HG02642 (cell line): ENCODE measurements at regions not wholly inside any gene's neighbourhood (a gene's known extent, or its start where the extent isn't known, plus 50 kb on each side); places are given as distances from the start of the nearest gene placed in this dataset.
"Not testable (repeated sequence)": the region's sequence is repeated elsewhere in the genome, so short reads cannot be mapped to it uniquely, and the experiment has no call there.

Experiments used
- ATAC-seq: cut with Tn5 transposase; IDR thresholded peaks from one replicate; pipeline ENCODE4 v1.9.1; 2021; ENCODE audit warnings: mild to moderate bottlenecking; ENCODE audit not compliant: unreplicated experiment, poor library complexity

DNA sequence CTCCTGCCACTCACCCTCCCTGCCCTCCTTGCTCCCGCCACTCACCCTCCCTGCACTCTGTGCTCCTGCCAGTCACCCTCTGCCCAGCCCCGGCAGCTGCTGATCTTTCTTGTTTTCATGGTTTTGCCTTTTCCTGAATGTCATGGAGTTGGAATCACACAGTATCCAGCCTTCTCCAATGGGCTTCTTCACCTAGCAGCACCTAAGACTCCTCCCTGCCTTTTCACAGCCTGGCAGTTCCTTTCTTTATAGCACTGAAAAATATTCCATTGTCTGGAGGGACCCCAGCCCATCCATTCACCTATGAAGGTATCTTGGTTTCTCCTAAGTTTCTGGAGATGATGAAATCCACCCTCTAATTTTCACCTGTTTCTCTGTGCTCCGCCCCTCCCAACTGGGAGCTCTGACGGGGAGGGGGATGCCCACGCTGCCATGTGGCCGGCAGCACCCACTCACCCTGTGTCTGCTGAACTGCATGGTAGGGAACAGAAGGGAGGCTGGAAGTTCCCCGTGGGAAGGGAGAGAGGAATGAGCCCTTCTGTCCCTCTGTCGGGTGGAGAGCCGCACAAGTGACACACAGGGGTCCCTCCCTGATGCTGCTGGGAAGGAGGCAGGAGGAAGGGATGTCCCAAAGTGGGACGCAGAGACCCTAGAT, 144.9 kb upstream of the ZNF469 start:
- not testable (repeated sequence) for ATAC-seq

DNA sequence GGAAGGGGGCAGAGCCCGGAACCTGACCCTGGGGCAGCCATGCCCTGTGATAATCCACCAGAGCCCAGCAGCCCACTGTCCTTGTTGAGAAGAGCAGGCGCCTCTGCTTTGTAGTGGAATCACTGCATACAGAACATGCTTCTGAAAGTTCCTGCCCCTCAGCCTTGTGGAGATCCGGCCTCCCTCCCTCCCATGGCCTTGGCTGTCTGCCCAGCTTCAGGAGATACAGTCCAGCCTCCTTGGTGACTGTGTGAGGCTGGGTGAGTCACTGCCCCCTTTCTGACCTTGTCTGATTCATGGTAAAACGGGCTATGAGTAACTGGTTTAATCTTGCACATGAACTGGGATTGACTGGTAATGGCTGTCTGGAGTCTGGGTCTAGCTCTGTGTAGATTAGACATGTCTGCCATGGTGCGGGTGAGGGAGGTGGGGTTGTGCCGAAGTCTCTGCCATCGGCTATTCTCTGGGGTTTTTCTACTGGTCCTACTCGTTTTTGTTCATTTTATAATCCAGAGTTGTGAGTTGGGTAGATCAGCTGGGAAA, 144.0 kb upstream of the ZNF469 start:
- ATAC-seq, result not testable (repeated sequence)

DNA sequence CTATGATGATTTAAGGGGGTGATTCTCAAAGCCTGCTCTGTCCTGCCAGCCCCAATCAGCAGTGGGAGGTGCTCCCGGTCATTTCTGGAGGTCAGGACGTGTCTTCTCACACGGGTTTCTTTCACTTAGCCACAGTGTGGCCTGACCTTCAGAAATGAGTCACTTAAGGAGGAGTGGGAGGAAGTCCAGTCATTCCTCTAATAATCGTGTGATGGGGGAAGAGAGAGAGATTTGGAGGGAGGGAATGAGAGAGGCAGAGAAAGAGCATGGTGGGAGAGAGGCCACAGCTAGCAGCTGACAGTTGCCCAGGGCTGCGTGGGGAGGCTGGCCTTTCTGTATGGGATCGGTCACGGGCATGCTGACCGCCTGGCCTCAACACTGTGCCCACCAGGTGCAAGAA, 142.6 kb upstream of the ZNF469 start:
- ATAC-seq, result not testable (repeated sequence)

DNA sequence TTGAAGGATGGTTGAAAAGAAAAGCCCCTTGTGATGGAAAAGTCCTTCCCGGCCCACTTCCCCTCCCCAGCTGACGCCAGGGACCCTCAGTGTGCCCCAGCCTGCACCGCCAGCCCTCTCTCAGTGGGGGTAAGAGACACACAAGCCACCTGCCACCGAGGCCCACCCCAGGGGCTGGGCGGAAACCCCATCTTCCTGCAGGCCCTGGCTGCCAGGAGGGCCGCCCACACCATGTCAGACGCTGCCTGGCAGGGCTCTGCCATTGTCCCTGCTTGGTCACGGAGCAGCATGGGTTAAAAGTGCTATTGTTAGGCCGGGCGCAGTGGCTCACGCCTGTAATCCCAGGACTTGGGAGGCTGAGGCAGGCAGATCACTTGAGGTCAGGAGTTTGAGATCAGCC, 142.0 kb upstream of the ZNF469 start:
- not testable (repeated sequence) for ATAC-seq

- ATAC-seq, result not testable (repeated sequence)
These were observed 141.1 kb upstream of the ZNF469 start for GRCh38 chr16:88241404-88242311.

GRCh38 chr16:88242312-88243295, 140.2 kb upstream of the ZNF469 start:
- ATAC-seq, result not testable (repeated sequence)

DNA sequence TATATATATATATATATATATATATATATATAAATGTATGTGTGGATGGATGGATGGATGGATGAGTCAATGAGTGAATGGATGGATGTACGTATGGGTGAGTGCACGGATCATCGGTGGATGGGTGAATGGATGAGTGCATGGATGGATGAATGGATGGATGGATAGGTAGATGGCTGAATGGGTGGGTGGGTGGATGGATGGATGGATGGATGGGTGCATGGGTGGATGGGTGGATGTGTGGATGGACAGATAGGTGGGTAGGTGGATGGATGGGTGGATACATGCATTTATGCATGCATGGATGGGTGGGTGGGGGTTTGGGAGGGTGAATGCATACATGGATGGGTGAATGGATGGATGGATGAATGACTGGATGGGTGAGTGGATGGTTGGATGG, 138.8 kb upstream of the ZNF469 start:
- ATAC-seq, result not testable (repeated sequence)

- not testable (repeated sequence) for ATAC-seq
These were observed 137.3 kb upstream of the ZNF469 start for GRCh38 chr16:88245241-88246081.

DNA sequence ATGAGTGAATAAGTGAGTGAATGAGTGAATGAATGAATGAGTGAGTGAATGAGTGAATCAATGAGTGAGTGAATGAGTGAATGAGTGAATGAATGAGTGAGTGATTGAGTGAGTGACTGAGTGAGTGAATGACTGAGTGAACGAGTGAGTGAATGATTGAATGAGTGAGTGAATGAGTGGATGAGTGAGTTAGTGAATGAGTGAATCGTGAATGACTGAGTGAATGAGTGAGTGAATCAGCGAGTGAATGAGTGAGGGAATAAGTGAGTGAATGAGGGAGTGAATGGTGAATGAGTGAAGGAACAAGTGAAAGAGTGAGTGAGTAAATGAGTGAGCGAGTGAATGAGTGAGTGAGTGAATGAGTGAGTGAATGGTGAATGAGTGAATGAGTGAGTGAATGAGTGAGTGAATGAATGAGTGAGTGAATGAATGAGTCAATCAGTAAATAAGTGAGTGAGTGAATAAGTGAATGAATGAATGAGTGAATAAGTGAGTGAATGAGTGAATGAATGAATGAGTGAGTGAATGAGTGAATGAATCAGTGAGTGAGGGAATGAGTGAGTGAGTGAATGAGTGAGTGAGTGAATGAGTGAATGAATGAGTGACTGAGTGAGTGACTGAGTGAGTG, 135.7 kb upstream of the ZNF469 start:
- ATAC-seq, result not testable (repeated sequence)

DNA sequence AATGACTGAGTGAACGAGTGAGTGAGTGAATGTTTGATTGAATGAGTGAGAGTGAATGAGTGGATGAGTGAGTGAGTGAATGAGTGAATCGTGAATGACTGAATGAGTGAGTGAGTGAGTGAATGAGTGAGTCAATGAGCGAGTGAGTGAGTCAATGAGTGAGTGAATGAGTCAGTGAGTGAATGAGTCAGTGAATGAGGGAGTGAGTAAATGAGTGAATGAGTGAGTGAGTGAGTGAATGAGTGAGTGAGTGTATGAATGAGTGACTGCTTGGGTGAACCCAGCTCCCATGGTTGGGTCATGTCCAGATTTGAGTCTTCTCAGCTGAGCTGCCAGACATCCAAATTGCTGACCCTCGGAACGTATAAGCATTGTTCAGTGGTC, 135.2 kb upstream of the ZNF469 start:
- ATAC-seq, result not testable (repeated sequence)

DNA sequence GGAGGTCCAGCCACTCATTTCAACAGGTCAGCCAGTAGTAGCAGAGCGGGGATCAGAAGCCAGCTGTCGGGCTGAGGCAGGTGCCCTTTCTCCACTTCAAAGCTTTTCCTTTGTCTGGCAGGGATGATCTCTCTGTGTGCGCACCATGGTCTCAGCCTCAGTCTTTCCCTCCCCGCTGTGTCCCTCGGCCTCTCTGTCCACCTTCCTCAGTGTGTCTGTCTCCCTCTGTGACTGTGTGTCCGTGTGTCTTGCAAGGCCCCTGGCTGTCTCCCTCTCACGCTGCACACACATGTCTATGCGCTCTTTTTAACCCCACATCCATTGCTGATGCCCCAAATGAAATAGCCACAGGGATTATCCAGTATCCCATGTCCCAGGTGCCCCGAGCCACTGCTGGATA, 134.0 kb upstream of the ZNF469 start:
- ATAC-seq, result not testable (repeated sequence)

GRCh38 chr16:88250381-88250780, 132.4 kb upstream of the ZNF469 start:
- not testable (repeated sequence) for ATAC-seq

- ATAC-seq, result not testable (repeated sequence)
These were observed 130.5 kb upstream of the ZNF469 start for GRCh38 chr16:88252057-88252794.

- not testable (repeated sequence) for ATAC-seq
These were observed 124.6 kb upstream of the ZNF469 start for GRCh38 chr16:88258141-88258540.

GRCh38 chr16:88258764-88259525, 123.8 kb upstream of the ZNF469 start:
- ATAC-seq, result not testable (repeated sequence)

DNA sequence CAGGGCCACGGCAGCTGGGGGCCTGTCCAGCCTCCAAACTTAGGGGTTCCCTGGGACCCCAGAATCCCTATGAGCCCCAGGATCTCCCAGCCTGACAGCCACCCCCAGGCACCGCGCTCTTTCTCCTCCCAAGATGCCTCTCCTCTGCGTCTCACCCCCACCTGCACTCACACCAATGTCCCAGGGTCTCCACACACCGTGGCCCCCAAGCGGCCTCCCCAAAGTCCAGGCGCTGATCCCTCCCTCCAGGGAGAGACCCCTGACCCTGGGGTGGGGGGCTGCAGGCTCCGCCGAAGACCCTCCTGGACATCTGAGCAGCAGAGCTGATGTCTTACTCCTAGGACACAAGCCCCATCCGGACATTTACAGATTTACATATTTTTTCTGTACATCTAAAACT, 123.2 kb upstream of the ZNF469 start:
- ATAC-seq, result not testable (repeated sequence)

- ATAC-seq, result not testable (repeated sequence)
These were observed 122.6 kb upstream of the ZNF469 start for GRCh38 chr16:88260146-88260545.
